ENCODE measurements at regions not wholly inside any gene's neighbourhood (a gene's known extent, or its start where the extent isn't known, plus 50 kb on each side); places are given as distances from the start of the nearest gene placed in this dataset.
"Not testable (repeated sequence)": the region's sequence is repeated elsewhere in the genome, so short reads cannot be mapped to it uniquely, and the experiment has no call there.

DNA sequence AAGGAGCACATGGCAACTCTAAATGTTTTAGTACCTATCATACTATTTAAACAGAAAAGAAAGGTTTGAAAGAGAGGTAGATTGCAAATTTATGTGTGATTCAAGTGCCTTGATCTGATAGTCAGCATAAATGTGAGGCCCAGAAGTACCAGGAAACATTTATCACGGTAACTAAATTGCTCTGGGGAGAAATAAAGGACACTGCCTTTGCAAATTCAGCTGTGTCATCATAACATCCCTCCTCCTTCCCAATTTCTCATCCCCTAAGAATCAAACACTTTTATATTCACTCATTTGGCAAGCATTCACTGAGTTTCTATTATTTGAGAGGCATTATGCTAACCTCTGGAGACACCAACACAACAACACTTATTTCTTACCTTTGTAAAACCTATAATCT, 563.4 kb upstream of the CA10 start:
- DNase-seq = no peak

DNA sequence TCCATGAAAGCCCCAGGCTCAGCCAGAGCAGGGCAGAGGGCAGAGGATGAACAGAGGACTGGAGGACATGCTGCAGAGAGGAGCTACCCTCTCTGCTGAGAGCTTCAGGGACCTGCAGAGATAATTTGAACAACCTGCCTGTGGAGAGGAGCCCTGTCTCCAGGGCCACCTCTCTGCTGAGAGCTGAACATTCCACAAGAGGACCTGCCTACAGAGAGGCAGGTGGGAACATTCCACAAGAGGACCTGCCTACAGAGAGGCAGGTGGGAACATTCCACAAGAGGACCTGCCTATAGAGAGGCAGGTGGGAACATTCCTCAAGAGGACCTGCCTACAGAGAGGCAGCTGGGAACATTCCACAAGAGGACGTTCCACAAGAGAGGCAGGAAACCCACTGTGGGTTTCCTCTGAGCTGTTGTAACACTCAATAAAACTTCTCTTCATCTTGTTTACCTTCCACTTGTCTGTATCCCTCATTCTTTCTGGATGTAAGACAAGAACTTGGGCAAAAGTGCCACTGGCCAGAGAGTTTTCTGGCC, 551.9 kb upstream of the CA10 start:
- DNase-seq = no peak

GRCh38 chr17:52709724-52710123, 551.2 kb upstream of the CA10 start:
- no peak for DNase-seq

DNA sequence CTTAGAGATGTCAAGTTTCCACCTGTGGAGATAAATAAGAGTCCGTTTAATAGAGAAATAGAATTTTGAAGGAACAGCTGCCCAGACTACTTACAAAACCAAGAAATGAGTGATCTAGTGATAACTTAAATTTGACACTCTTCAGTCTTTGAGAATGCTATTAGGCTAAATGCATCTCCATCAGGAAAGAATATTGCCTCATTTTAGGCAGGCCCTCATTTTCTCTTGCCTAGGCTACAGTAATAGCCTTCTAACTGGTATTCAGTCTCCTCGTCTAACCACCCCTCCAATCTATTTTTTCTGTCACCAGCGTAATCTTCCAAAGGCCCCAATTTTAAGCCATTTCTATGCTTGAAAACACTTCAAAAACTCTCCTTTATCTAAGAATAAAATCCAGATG, 537.8 kb upstream of the CA10 start:
- no peak for DNase-seq

GRCh38 chr17:52686140-52686539, 527.6 kb upstream of the CA10 start:
- DNase-seq = no peak

DNA sequence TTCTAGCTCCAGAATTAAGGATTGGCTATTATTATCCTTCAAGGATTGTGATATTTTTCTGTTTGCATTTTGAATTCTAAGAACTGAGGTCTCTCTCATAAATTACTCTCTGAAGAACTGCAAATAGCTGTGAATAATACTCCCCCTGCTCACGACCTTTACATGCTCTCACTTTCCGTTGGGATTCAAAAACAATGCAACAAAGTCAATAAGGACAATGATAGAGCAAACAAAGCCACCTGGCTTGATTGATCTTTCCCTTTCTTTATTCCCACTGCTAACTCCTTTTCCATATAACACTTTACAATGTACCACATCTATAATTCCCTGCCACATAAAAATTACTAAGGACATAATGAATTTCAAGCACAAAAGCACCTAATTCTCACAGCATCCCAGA, 523.0 kb upstream of the CA10 start:
- DNase-seq = no peak

DNA sequence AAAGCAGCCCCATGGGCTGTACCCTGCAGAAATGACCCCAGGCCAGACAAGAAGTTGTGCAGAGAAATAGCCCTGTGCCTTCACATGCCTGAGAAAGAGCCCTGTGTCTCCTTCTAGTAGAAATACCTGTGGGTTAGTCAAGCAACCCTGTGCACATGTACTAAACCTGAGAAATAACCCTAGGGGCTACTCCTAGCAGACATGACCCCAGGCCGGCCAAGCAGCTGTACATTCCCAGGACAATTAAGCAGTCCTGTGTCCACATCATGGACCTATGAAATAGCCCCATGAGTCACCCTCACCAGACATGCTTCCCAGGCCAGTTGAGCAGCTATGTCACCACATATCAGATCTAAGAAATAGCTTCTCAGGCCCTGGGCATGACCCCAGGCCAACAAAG, 519.7 kb upstream of the CA10 start:
- DNase-seq = no peak

GRCh38 chr17:52674686-52675085, 516.2 kb upstream of the CA10 start:
- DNase-seq = no peak

GRCh38 chr17:52673791-52674190, 515.3 kb upstream of the CA10 start:
- no peak for DNase-seq

DNA sequence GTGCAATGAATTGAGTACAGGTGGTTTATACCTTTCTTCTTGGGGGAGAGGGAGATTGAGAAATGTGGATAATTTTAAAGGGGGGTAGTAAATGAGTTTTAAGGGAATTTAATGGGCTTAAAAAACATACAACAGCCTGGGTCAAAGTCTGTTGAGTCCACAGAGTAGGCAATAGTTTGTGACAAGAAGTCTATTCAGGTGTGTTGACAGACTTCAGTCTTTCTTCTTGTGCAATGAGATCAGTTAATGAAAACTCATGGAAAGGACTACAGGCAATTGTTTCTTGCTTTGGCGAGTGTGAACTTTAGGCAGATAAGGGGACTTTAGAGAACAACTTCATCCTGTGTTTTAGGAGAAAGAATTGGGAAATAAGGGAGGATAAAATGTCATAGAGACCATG, 507.8 kb upstream of the CA10 start:
- no peak for DNase-seq

DNA sequence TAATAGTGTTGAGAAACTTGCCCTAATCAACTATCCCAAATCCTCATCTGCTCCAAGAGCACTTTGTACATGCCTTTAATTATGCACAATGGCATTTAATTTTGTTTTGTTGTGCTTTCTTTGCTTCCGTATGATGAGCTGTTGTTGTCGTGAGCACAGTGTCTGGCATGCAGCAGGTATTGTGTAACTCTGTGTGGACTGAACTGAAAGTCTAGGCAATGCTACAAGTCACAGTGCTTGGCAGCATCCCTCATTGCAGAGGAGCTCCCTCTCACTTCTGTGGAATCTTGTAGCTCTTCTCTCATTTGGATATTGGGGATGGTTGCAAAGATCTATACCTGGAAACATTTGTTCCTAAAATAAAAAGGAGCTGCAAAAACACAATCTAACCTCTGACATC, 502.2 kb upstream of the CA10 start:
- DNase-seq = no peak

DNA sequence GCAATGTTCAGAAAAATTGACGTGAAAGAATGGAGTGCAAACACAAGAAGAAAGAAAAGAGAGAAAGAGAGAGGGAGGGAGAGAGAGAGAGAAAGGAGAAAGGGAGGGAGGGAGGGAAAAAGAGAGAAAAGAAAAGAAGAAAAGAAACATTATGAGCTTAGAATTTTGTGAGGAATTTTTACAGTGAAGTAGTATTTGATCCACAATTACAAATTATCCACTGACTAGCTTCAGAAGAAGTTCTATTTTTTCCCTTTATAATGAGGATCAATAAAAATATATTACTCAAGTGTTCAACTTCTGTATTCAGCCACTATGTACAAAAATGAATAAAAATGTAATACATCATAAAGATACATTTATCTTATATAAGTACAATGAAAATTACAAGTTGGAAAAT, 494.5 kb upstream of the CA10 start:
- DNase-seq = no peak

GRCh38 chr17:52648995-52649394, 490.5 kb upstream of the CA10 start:
- no peak for DNase-seq

DNA sequence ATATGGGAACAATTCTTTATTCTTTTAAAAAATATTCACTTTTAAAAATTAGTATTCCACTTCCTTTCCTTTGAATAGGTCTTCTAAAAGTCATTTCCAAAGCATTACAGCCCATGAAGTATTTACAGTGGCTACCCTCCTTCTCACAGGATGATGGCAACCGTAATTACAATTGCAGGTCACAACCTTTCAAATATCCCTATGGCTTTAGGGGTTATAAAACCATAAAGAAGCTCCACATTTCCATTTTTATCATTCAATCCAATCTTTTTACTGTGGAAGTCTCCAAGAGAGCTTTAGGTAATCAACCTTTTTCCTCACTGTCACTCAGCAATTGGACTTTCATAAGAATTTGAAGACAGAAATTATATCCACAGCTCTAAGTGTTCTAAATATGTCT, 488.9 kb upstream of the CA10 start:
- no peak for DNase-seq

DNA sequence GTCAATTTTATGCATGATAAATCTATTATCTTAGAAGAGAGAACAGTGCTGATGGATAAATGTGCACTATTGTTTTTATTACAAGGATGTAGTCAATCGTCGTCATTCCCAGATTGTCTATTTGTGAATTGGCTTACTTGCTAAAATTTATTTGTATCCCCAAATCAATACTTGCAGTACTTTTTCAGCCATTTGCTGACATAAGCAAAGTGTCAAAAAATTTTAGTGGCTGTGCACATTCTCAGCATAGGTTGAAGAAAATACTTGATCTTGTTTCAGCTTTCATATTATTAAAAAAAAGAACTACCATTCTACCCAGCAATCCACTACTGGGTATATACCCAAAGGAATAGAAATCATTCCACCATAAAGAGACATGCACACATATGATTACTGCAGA, 477.9 kb upstream of the CA10 start:
- no peak for DNase-seq

- DNase-seq = no peak
These were observed 448.1 kb upstream of the CA10 start for GRCh38 chr17:52606590-52606989.

- DNase-seq = no peak
These were observed 447.6 kb upstream of the CA10 start for GRCh38 chr17:52606098-52606497.

DNA sequence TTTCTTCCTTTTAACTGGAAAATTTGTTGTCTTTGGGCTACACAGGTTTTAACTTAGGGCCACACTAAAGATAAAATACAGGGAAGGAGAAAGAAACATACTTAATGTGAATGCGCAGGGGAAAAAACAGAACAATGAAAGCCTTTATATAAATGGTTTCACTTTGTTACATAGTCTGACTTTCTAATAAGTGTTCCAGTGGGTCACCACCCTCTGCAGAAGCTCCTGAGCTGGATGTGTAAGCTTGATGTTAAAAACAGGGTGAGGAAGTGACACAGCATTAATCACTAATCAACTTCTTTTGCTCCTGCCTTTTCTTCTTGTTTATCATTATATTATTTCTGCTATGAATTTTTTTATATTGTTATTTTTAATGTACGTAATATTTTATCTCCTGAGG, 445.6 kb upstream of the CA10 start:
- no peak for DNase-seq

- DNase-seq = not testable (repeated sequence)
These were observed 439.1 kb upstream of the CA10 start for GRCh38 chr17:52597452-52598215.

- no peak for DNase-seq
These were observed 436.0 kb upstream of the CA10 start for GRCh38 chr17:52594516-52594915.

GRCh38 chr17:52546990-52547389, 388.5 kb upstream of the CA10 start:
- no peak for DNase-seq

- DNase-seq = no peak
These were observed 388.0 kb upstream of the CA10 start for GRCh38 chr17:52546493-52546892.

DNA sequence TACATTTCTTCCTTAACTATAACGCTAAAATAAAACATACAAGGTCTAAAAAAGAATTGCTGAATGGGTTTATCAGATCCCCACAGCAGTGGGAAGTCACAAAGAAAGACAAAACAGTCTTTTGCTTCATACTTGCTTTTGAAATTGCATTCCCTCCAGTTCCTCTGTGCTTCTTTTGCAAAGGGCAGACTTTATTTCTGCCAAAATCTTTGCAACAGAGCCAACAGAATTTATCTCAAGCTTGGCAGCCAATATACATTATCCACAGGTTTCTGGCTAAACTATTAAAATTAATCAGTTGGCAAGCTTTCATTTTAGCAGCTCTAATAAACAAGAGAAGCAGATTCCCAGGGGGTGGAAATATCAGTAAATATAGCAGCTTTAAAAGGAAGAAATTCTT, 378.9 kb upstream of the CA10 start:
- no peak for DNase-seq

- no peak for DNase-seq
These were observed 378.0 kb upstream of the CA10 start for GRCh38 chr17:52536489-52536888.

DNA sequence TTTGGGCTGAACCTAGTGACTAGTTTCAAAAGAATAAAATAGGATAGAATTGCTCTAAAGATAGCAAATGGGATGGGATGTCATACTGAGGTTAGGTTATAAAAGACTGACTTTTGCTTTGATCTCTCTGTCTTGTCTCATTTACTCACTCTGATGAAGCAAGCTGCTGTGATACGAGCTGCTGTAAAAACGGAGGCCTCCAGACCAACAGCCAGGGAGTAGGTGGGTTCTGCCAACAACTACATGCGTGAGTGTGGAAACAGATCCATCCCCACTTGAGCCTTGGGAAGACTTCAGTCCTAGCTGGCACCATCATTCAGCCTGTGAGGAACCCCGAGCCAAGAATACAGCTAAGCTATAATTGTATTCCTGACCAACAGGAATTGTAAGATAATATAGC, 373.9 kb upstream of the CA10 start:
- no peak for DNase-seq

Data from inflammatory macrophage (primary cell).